Esophagus (tissue), 2 donors: ENCODE measurements at regions not wholly inside any gene's neighbourhood (a gene's known extent, or its start where the extent isn't known, plus 50 kb on each side); places are given as distances from the start of the nearest gene placed in this dataset.

Experiments used
- H3K27ac ChIP-seq, 2 donors: one replicate each; pipeline ENCODE4 v1.5.1; 2013; ENCODE audit warnings: low read depth in 2 of 2, mild to moderate bottlenecking in 2 of 2, inconsistent platforms in 1 of 2, low read length in 1 of 2, moderate library complexity in 1 of 2
- H3K27me3 ChIP-seq, 2 donors: one replicate each; pipeline ENCODE4 v1.6.1; 2013; ENCODE audit warnings: low read length in 2 of 2, control low read depth in 1 of 2, mild to moderate bottlenecking in 1 of 2; ENCODE audit not compliant: insufficient read depth in 2 of 2, control insufficient read depth in 1 of 2
- H3K36me3 ChIP-seq, 2 donors: one replicate each; pipeline ENCODE4 v1.6.1; 2013; ENCODE audit warnings: low read length in 1 of 2; ENCODE audit not compliant: control insufficient read depth in 2 of 2, insufficient read depth in 2 of 2
- H3K4me1 ChIP-seq, 2 donors: one replicate each; pipeline ENCODE4 v1.6.1; 2013; ENCODE audit warnings: low read length in 1 of 2; ENCODE audit not compliant: control insufficient read depth in 2 of 2, insufficient read depth in 2 of 2
- H3K4me3 ChIP-seq, 2 donors: one replicate each; pipeline ENCODE4 v1.5.1; 2013; ENCODE audit warnings: low read length in 2 of 2, mild to moderate bottlenecking in 2 of 2, low read depth in 1 of 2, moderate library complexity in 1 of 2
- H3K9me3 ChIP-seq, 2 donors: one replicate each; pipeline ENCODE4 v1.6.1; 2013; ENCODE audit warnings: mild to moderate bottlenecking in 2 of 2, low read depth in 1 of 2, low read length in 1 of 2, moderate library complexity in 1 of 2; ENCODE audit not compliant: control insufficient read depth in 2 of 2, insufficient read depth in 1 of 2
- WGBS, 2 donors: extraction: QIAGEN DNeasy Blood & Tissue Kit; methylation state at CpG; one replicate each; pipeline ENCODE4 v1.1.7; 2013; 5-methylcytosine and 5-hydroxymethylcytosine counted together
- donor health status: healthy with polysubstance abuse.
- donor health status: Bipolar disorder and iron deficiency.

DNA sequence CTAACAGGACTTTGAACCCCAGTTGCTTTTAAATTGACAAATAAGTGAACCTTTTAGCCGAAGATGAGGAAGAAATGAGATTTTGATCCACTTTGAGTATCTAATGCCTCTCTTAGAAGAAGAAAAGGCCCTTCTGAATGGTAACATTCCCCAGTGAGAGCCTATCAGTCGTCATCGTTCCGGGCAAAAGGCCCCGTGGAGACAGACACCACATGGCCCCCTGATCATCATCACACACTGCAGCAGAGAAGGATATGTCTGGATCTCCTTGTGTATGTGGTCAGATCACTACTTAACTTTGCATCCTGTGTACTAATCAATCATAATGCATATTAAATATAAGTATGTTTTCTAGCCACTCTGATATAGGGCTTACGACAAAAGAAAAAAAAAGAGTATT, 87.3 kb upstream of the SMYD2 start:
- Histone ChIP-seq H3K27ac (no peak overlapping the region), H3K27me3 (peaks cover 0 to 6% of the 10 kb centered on the region in 2 donors), H3K36me3 (no peaks in the 10 kb centered on the region), H3K9me3 (no peaks in the 10 kb centered on the region), H3K4me3 (no peak overlapping the region), H3K4me1 (no peaks in the 10 kb centered on the region)
- 75 to 84% methylated on average over 6 of the region's 6 CpGs for WGBS, 2 donors

DNA sequence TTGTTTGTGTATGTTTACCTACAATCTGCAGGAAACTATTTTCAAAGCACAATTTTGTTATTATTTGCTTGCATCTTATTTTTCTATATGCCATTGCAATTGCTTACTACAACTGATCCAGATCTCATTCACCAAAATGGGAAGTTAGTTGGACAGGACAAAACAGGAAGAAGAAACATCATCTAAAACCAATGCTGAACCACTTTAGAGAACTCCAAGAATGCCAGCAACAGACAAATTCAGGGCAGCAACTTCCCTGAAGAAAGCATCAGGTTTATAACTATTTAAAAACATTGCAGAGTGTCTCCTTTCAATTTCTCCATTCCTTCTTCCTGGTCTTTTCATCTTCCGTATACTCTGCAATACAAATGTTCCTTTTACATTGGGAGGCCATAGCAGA, 82.4 kb upstream of the SMYD2 start:
- 85% methylated on average over 1 of the region's 1 CpG for WGBS, 2 donors
- Histone ChIP-seq H3K27me3 (no peaks in the 10 kb centered on the region), H3K27ac (no peak overlapping the region), H3K9me3 (no peaks in the 10 kb centered on the region), H3K4me3 (no peak overlapping the region), H3K36me3 (no peaks in the 10 kb centered on the region), H3K4me1 (no peaks in the 10 kb centered on the region)

DNA sequence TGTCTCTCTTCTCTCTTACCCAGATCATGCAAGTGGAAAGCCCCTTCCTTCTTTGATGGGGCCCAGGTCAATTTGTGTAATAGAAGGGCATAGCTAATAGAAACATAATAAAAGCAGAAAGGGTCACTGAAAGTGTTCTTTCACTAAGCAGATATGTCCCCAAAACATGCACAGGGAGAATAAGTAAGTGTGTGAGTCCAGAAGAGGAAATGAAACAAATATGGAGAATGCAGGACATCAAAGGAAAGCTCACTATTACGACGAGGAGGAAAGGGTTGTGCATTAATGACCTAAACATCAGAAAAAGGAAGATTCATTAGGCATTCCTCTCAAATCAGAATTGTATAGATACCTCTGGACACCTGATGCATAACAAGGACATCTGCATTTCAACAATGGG, 81.4 kb upstream of the SMYD2 start:
- Histone ChIP-seq H3K36me3 (no peaks in the 10 kb centered on the region), H3K4me1 (no peaks in the 10 kb centered on the region), H3K27ac (no peak overlapping the region), H3K27me3 (no peaks in the 10 kb centered on the region), H3K9me3 (no peaks in the 10 kb centered on the region), H3K4me3 (no peak overlapping the region)
- 61 to 80% methylated on average over 2 of the region's 2 CpGs for WGBS, 2 donors

DNA sequence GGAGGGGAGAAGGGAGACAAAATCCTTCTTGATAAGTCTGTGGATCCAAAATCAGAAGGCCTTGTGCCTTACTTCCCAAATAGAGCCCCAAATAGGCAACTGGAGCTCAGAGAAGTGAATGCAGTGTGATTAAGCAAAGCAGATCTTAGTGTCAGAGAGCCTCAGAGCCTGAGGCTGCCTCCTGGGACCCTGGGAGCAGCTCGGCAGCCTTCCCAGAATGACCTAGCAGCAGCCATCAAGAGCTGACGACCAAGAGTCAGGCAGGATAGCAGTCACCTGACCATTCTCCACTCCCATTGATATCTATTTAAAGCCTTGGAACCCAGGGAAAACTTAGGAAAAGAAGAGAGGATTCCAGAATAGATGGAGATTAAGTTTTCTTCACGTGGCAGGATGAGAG, 78.0 kb upstream of the SMYD2 start:
- WGBS, 2 donors, result 76 to 80% methylated on average over 3 of the region's 3 CpGs
- Histone ChIP-seq H3K4me1 (no peaks in the 10 kb centered on the region), H3K4me3 (no peak overlapping the region), H3K27me3 (no peaks in the 10 kb centered on the region), H3K27ac (no peak overlapping the region), H3K9me3 (no peaks in the 10 kb centered on the region), H3K36me3 (no peaks in the 10 kb centered on the region)

DNA sequence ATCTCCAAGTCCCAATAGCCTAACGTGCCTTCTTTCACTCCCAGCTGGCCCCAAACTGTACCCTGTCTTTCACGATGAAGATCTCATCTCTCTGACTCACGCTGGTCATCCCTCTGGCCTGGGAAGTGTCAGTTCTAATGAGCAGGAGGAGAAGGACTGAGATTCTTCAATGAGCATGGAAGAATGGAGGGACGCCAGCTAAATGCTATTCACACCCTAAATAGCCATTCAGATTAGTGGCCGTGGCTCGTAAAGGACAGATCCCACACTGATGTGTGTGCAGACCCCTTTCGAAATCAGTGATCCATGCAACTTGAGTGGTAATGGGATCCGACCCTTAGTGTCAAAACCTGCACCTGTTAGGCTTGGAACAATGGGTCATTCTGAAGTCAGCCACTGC, 75.9 kb upstream of the SMYD2 start:
- Histone ChIP-seq H3K27me3 (no peaks in the 10 kb centered on the region), H3K36me3 (no peaks in the 10 kb centered on the region), H3K9me3 (no peaks in the 10 kb centered on the region), H3K4me3 (no peak overlapping the region), H3K4me1 (no peaks in the 10 kb centered on the region), H3K27ac (no peak overlapping the region)
- WGBS, 2 donors, result 79 to 82% methylated on average over 8 of the region's 8 CpGs

DNA sequence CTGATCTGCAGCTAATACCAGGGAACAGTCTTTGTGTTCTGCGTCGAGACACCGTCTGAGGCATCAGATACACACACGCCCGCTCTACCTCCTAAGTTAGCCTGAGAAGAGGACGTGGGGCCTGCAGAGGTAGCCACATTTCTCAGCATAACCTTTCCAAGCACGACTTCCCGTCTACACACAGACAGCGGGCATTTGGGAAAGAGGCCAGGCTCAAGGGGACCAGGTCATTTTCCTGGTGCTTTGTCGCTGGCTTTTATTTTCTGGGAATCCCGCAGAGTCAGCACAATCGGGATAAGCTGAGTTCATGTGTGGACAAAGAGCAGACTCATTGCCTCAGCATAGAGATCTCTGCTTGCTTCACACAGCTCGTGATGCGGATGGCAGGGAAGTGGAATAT, 72.5 kb upstream of the SMYD2 start:
- H3K27me3 ChIP-seq, result no peaks in the 10 kb centered on the region
- H3K27ac ChIP-seq, result no peak overlapping the region
- no peaks in the 10 kb centered on the region for H3K4me1 ChIP-seq
- no peaks in the 10 kb centered on the region for H3K9me3 ChIP-seq
- no peaks in the 10 kb centered on the region for H3K36me3 ChIP-seq
- no peak overlapping the region for H3K4me3 ChIP-seq
- 82 to 86% methylated on average over 14 of the region's 14 CpGs for WGBS, 2 donors

DNA sequence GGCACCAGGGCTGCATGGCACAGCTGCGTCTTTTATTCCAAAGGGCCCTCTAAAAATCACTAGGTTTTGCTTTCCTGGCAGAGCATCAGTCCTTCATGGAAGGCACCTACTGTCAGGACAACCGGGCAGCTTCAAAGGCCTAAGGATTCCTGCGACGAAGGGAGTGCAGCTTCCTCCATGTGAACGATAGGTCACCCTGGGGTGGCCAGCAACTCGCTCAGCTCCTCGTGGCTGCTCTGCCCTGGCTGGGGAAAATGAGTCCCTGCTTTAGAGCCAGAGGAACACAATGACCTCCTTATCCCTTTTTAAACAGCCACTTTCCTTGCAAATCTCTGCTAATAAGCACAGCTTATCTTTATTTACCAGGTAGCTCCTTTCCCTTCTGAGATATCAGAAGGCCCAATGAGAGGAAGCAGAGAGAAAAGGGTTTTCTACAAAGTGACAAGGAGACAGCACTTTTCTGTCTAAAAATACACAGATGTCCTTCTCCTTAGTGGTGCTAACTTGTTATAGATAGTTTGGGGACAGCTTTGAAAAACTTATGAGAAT, 71.6 kb upstream of the SMYD2 start:
- Histone ChIP-seq H3K9me3 (no peaks in the 10 kb centered on the region), H3K27me3 (no peaks in the 10 kb centered on the region), H3K4me3 (no peak overlapping the region), H3K36me3 (no peaks in the 10 kb centered on the region), H3K27ac (no peak overlapping the region), H3K4me1 (peaks cover 0 to 2% of the 10 kb centered on the region in 2 donors)
- 82 to 85% methylated on average over 7 of the region's 7 CpGs for WGBS, 2 donors

DNA sequence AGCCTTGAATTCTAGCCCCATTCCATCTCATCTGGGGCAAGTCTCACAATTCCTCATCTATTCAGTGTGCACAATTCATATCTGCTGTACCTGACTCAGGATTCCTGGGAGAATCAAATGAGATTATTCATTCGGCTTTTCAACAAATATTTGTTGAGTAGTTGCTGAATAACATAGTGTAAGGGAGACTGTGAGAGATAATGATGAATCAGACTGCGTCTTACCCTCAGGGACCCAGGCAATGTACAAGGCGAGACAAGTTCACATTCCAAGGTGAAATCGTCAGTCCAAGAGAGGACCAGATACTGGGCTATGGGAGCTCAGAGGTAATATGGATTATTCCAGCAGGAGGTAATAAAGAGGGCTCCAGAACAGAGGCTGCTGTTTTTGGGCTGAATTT, 67.8 kb upstream of the SMYD2 start:
- H3K9me3 ChIP-seq, result no peaks in the 10 kb centered on the region
- 45 to 47% methylated on average over 4 of the region's 4 CpGs for WGBS, 2 donors
- H3K36me3 ChIP-seq, result no peaks in the 10 kb centered on the region
- no peaks in the 10 kb centered on the region for H3K27me3 ChIP-seq
- H3K27ac ChIP-seq, result no peak overlapping the region
- H3K4me3 ChIP-seq, result no peak overlapping the region
- H3K4me1 ChIP-seq, result peaks cover 0 to 2% of the 10 kb centered on the region in 2 donors

DNA sequence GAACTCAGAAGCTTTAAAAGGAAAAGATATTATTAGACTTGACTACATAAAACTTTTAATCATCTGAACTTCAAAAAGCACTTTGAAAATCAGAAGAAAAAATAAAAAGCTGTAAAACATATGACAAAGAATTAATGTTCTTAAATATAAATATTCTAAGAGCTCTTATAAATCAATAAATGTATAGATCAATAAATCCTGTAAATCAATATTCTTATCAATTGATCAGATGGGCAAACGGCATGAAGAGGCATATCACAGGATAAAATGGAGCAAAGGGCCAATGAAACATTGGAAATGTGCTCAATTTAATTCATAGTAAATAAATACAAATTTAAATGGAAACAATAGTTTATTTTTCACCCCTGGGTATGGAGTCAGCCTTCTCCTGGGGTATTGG, 66.1 kb upstream of the SMYD2 start:
- Histone ChIP-seq H3K27ac (no peak overlapping the region), H3K27me3 (no peaks in the 10 kb centered on the region), H3K4me3 (no peak overlapping the region), H3K9me3 (no peaks in the 10 kb centered on the region), H3K4me1 (peaks cover 0 to 2% of the 10 kb centered on the region in 2 donors), H3K36me3 (no peaks in the 10 kb centered on the region)
- WGBS, 2 donors, result 63 to 83% methylated on average over 1 of the region's 1 CpG

DNA sequence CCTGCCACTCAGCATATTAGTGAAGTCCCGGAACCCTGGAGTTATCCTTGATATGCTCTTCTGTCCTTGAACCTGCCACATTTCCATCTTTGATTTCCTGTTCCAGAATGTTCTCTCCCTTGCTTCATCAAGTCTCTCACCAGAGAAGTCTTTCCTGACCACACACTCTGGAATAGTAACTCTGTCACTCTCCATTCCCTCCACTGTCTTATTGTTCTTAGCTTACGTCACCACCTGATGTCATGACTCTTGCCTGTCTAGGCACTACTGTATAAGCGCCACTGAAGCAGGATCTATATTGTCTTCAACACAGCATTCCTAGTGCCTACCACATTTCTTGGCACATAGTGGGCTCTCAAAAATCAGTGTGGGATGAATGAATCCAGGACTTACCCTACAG, 65.4 kb upstream of the SMYD2 start:
- WGBS, 2 donors, result 82 to 83% methylated on average over 3 of the region's 3 CpGs
- no peaks in the 10 kb centered on the region for H3K36me3 ChIP-seq
- H3K4me3 ChIP-seq, result no peak overlapping the region
- no peaks in the 10 kb centered on the region for H3K27me3 ChIP-seq
- H3K4me1 ChIP-seq, result peaks cover 0 to 2% of the 10 kb centered on the region in 2 donors
- H3K27ac ChIP-seq, result no peak overlapping the region
- H3K9me3 ChIP-seq, result no peaks in the 10 kb centered on the region
